ENCODE measurements at regions not wholly inside any gene's neighbourhood (a gene's known extent, or its start where the extent isn't known, plus 50 kb on each side); places are given as distances from the start of the nearest gene placed in this dataset.

GRCh38 chr2:62313449-62314227 lies 117.7 kb downstream of the B3GNT2 start:
- Mint-ChIP-seq H3K9me3 (no peaks in the 10 kb centered on the region), H3K27me3 (no peaks in the 10 kb centered on the region), H3K36me3 (no peaks in the 10 kb centered on the region), H3K4me1 (peaks cover 37% of the 10 kb centered on the region), H3K27ac (peak overlapping the region; percentile 75), H3K4me3 (peak overlapping the region; percentile 35)
- ATAC-seq: peak; percentile 99

DNA sequence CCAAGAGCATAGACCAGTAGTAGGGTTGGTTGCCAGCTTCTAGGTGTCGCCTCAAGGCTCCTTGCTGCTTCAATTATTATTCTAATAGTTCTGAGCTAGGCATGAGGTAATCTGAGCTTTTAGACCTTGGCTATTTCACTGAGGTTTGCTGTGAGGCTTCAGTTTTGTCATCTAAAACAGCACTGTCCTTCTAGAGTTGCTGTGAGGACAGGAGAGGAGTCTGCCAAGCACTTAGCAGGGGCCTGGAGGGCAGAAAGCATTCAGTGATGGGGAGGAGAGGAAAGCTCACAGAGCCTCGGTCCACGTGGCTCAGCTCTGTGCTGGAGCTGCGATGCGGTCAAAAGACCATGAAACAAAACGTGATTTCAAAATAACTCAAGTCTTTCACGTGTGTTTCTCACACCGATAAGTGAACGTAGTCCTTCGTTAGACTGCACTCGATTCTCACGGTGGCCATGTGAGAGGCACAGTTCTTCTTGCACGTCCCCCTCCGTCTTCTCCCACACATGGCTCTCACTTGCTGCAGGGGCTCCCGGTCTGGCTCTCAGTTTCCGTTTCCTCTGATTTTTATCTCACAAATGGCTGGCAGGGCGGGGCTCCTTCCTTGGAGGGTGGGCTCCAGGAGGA lies 113.7 kb downstream of the B3GNT2 start:
- ATAC-seq: no peak
- H3K27ac Mint-ChIP-seq: peak overlapping the region; percentile 76
- no peaks in the 10 kb centered on the region for H3K36me3 Mint-ChIP-seq
- no peaks in the 10 kb centered on the region for H3K9me3 Mint-ChIP-seq
- H3K27me3 Mint-ChIP-seq: no peaks in the 10 kb centered on the region
- peaks cover 71% of the 10 kb centered on the region for H3K4me1 Mint-ChIP-seq
- peak overlapping the region; percentile 55 for H3K4me3 Mint-ChIP-seq

DNA sequence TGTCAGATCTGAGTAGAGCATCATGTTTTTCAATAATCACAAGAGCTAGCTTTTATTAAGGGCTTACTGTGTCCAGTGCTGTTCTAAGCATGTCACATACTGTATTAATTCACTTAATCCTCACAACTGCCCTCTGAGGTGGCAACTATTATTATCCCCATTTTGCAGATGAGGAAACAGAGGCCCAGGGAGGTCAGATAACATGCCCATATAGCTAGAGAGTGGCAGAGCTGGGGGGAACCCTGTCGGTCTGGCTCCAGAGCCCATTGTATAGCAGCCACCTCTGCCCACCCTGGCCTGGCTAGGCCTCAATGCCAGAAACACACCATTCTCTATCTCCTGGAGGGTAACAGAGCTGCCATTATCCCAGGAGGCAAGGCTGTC lies 113.2 kb downstream of the B3GNT2 start:
- no peaks in the 10 kb centered on the region for H3K36me3 Mint-ChIP-seq
- ATAC-seq: no peak
- no peak overlapping the region for H3K4me3 Mint-ChIP-seq
- peak overlapping the region; percentile 76 for H3K27ac Mint-ChIP-seq
- H3K9me3 Mint-ChIP-seq: no peaks in the 10 kb centered on the region
- peaks cover 71% of the 10 kb centered on the region for H3K4me1 Mint-ChIP-seq
- no peaks in the 10 kb centered on the region for H3K27me3 Mint-ChIP-seq

GRCh38 chr2:62307469-62308389 lies 111.8 kb downstream of the B3GNT2 start:
- H3K36me3 Mint-ChIP-seq: no peaks in the 10 kb centered on the region
- H3K27ac Mint-ChIP-seq: peak overlapping the region; percentile 67
- no peaks in the 10 kb centered on the region for H3K9me3 Mint-ChIP-seq
- peaks cover 76% of the 10 kb centered on the region for H3K4me1 Mint-ChIP-seq
- H3K4me3 Mint-ChIP-seq: no peak overlapping the region
- no peaks in the 10 kb centered on the region for H3K27me3 Mint-ChIP-seq
- no peak for ATAC-seq

DNA sequence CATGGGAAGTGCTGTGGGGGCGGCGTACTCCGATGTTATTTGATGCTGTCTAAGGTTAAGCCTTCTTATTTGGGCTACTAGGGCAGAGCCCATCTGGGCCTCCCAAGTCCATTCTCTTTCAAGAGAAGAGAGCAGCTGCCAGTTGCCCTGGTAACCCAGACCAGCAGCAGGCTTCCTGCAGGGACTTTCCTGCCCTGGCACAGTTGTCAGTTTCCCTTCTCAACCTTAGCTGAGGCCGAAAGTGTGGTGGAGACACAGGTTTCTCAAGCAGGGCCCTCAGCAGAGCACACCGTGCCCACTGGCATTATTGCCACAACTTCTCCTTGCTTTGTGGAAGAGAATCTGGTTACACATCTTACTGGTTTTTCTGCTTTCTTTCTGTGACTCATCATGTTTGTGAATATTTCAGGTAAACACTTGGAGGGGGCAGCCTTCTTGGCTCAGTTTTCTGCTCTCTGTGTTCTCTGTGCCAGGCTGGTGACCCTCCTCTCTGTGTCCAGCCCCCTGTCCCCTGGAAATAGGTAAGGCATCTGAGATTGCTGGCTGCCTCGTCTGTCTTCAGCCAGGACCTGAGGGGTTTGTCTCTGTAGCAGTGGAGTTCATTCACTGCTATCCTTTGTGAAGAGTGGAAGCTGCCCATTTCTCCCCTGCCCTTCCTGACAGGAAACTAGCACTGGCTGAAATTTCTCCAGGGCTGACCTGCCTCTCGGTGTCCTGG lies 111.0 kb downstream of the B3GNT2 start:
- no peaks in the 10 kb centered on the region for H3K9me3 Mint-ChIP-seq
- H3K36me3 Mint-ChIP-seq: no peaks in the 10 kb centered on the region
- peak; percentile 62 for ATAC-seq
- peak overlapping the region; percentile 67 for H3K27ac Mint-ChIP-seq
- H3K4me1 Mint-ChIP-seq: peaks cover 79% of the 10 kb centered on the region
- no peak overlapping the region for H3K4me3 Mint-ChIP-seq
- no peaks in the 10 kb centered on the region for H3K27me3 Mint-ChIP-seq

GRCh38 chr2:62305421-62306176 lies 109.7 kb downstream of the B3GNT2 start:
- Mint-ChIP-seq H3K36me3 (no peaks in the 10 kb centered on the region), H3K9me3 (no peaks in the 10 kb centered on the region), H3K4me1 (peaks cover 76% of the 10 kb centered on the region), H3K27ac (peak overlapping the region; percentile 67), H3K4me3 (no peak overlapping the region), H3K27me3 (no peaks in the 10 kb centered on the region)
- peak; percentile 72 for ATAC-seq

- ATAC-seq: peak; percentile 34
- H3K9me3 Mint-ChIP-seq: no peaks in the 10 kb centered on the region
- peaks cover 68% of the 10 kb centered on the region for H3K4me1 Mint-ChIP-seq
- H3K4me3 Mint-ChIP-seq: no peak overlapping the region
- H3K27me3 Mint-ChIP-seq: no peaks in the 10 kb centered on the region
- peak overlapping the region; percentile 67 for H3K27ac Mint-ChIP-seq
- H3K36me3 Mint-ChIP-seq: no peaks in the 10 kb centered on the region
Observed at GRCh38 chr2:62304429-62305417, 108.8 kb downstream of the B3GNT2 start.

DNA sequence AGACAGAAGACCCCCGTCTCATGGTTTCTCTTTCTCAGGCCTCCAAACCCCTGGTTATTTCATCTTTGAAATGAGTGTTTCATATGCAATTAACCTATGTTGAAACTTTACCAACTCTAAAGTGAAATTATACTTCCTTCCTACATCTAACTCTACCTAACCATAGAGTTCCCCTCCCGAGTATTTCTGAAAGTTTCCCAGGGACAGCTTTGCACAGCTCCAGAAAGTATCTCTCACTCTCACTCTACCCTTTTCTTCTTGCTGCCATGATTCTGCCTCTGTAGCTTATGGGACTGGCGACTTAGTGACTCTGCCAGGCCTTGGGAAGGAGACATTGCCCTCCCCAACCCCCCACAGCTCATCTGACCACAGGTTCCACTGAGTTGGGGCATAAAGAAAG lies 107.9 kb downstream of the B3GNT2 start:
- no peaks in the 10 kb centered on the region for H3K9me3 Mint-ChIP-seq
- H3K4me1 Mint-ChIP-seq: peaks cover 61% of the 10 kb centered on the region
- H3K27me3 Mint-ChIP-seq: no peaks in the 10 kb centered on the region
- peak overlapping the region; percentile 67 for H3K27ac Mint-ChIP-seq
- H3K36me3 Mint-ChIP-seq: no peaks in the 10 kb centered on the region
- H3K4me3 Mint-ChIP-seq: no peak overlapping the region
- no peak for ATAC-seq

- peak overlapping the region; percentile 67 for H3K27ac Mint-ChIP-seq
- H3K27me3 Mint-ChIP-seq: no peaks in the 10 kb centered on the region
- no peak overlapping the region for H3K4me3 Mint-ChIP-seq
- no peaks in the 10 kb centered on the region for H3K9me3 Mint-ChIP-seq
- H3K36me3 Mint-ChIP-seq: no peaks in the 10 kb centered on the region
- no peak for ATAC-seq
- H3K4me1 Mint-ChIP-seq: peaks cover 58% of the 10 kb centered on the region
Observed at GRCh38 chr2:62302631-62303435, 106.9 kb downstream of the B3GNT2 start.

DNA sequence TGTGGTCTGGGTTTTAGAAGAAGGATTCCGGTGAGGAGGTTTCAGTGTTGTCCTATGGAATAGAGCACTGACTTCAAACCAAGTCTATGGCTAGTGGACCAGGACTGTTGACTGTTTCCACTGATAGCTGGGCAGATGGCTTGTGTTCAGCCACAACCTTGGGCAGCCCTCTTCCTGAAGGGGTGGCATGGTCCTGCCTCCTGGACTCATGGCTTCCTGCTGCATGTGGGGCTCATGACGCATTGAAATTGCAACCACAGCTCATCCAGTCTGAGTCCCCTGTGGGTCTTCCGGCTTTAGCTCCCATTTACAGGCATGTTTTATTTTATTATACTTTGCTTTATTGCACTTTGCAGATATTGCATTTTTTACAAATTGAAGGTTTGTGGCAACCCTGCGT lies 105.0 kb downstream of the B3GNT2 start:
- peaks cover 45% of the 10 kb centered on the region for H3K4me1 Mint-ChIP-seq
- H3K36me3 Mint-ChIP-seq: no peaks in the 10 kb centered on the region
- H3K9me3 Mint-ChIP-seq: no peaks in the 10 kb centered on the region
- no peak overlapping the region for H3K27ac Mint-ChIP-seq
- H3K27me3 Mint-ChIP-seq: no peaks in the 10 kb centered on the region
- H3K4me3 Mint-ChIP-seq: no peak overlapping the region
- no peak for ATAC-seq

DNA sequence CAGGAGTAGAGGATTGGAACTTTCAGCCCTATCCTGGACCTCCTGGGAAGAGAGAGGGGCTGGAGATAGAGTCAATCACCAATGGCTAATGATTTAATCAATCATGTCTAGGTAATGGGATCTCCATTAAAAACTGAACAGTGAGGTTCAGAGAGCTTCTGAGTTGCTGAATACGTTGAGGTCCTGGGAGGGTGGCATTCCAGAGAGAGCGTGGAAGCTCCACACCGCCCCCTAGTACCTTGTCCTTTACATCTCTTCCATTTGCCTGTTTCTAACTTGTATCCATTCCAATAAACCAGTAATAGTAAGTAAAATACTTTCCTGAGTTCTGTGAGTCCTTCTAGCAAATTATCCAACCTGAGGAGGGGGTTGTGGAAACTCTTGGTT lies 101.7 kb downstream of the B3GNT2 start:
- Mint-ChIP-seq H3K27ac (no peak overlapping the region), H3K36me3 (no peaks in the 10 kb centered on the region), H3K4me3 (no peak overlapping the region), H3K9me3 (no peaks in the 10 kb centered on the region), H3K27me3 (no peaks in the 10 kb centered on the region), H3K4me1 (peaks cover 23% of the 10 kb centered on the region)
- no peak for ATAC-seq

- H3K27ac Mint-ChIP-seq: no peak overlapping the region
- H3K4me1 Mint-ChIP-seq: peaks cover 17% of the 10 kb centered on the region
- no peaks in the 10 kb centered on the region for H3K27me3 Mint-ChIP-seq
- H3K9me3 Mint-ChIP-seq: no peaks in the 10 kb centered on the region
- no peaks in the 10 kb centered on the region for H3K36me3 Mint-ChIP-seq
- ATAC-seq: no peak
- no peak overlapping the region for H3K4me3 Mint-ChIP-seq
Observed at GRCh38 chr2:62296832-62297623, 101.1 kb downstream of the B3GNT2 start.

Data from stimulated activated memory B cell treated with anti-CD40 and anti-IgM and Interleukin-4, amounts not matched to agents 10 μg/mL and 1 μg/mL and 100 μg/mL, for 72 hours (primary cell).